ENCODE measurements at regions not wholly inside any gene's neighbourhood (a gene's known extent, or its start where the extent isn't known, plus 50 kb on each side); places are given as distances from the start of the nearest gene placed in this dataset.

- in situ Hi-C loops (cut with MboI; ENCODE audit: low pct_unique_long_range_greater_than_20kb in 2 of 9, low sequenced_read_pairs in 9 of 9, unreplicated experiment in 9 of 9), result no loop called here
- no peak overlapping the region for H3K4me3 ChIP-seq
- no peak for ATAC-seq (replicated peaks in 6 of 8)
- no peak overlapping the region for H3K27ac ChIP-seq
- no peaks in the 10 kb centered on the region for H3K4me1 ChIP-seq (replicated peaks in 1 of 2)
Measured at GRCh38 chr4:166279261-166279660, 406.2 kb downstream of the TLL1 start.

DNA sequence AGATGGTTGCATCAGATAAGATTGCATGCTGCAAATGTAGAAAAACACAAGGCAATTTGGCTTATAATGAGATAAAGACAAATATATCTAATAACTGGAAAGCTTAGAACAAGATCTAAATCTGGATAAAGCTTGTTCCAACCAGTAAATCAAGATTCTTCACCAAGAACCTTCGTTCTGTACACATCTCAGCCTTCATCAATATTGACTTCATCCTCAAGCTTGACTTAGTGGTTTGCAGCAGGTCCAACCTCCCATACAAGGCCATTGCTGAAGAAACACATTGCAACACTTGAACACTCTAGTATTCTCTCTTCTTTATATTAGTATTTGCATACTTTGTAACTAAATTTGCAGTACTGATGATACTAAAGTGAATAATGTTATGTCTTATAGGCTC, 407.6 kb downstream of the TLL1 start:
- ATAC-seq (replicated peaks in 6 of 8), result no peak
- in situ Hi-C loops (cut with MboI; ENCODE audit: low pct_unique_long_range_greater_than_20kb in 2 of 9, low sequenced_read_pairs in 9 of 9, unreplicated experiment in 9 of 9), result no loop called here
- WGBS, 10 experiments, result 0 to 71% (median 40%) methylated on average over 1 of the region's 1 CpG; no CpG with 5 or more reads in 3 of the 10 experiments
- Histone ChIP-seq H3K27ac (no peak overlapping the region), H3K4me3 (no peak overlapping the region), H3K4me1 (replicated peaks in 1 of 2) (no peaks in the 10 kb centered on the region)

DNA sequence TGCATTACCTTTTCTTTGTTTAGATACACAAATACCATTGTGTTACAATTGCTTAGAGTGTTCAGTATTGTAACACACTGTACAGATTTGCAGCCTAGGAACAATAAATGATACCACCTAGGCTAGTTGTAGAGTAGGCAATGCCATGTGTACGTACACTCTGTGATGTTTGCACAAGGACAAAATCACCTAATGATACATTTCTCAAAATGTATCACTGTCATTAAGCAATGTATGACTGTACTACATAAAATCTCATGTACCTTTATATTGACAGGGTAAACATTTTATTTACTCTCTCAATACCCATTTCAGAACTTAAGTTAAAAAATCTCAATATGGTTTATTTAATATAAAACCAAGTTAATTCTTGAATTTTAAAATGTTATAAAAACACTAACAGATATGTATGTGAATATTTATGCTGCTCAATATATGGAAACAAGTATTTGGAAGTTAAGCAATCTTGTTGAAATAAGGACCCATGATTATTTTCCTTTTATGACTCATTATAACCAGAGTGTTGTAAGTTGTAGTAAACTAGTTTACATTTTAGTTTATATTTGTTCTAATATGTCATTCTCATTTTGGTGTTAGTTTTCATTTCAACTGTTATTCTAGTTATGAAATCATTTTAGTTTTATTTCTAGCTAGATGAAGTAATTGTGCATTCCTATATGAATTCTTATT, 409.2 kb downstream of the TLL1 start:
- WGBS, 10 experiments, result 0 to 71% (median 0%) methylated on average over 1 of the region's 1 CpG; no CpG with 5 or more reads in 3 of the 10 experiments
- in situ Hi-C loops (cut with MboI; ENCODE audit: low pct_unique_long_range_greater_than_20kb in 2 of 9, low sequenced_read_pairs in 9 of 9, unreplicated experiment in 9 of 9), result no loop called here
- ATAC-seq (replicated peaks in 6 of 8), result no peak
- H3K4me3 ChIP-seq, result no peak overlapping the region
- H3K27ac ChIP-seq, result no peak overlapping the region
- no peaks in the 10 kb centered on the region for H3K4me1 ChIP-seq (replicated peaks in 1 of 2)

GRCh38 chr4:166284221-166284620, 411.2 kb downstream of the TLL1 start:
- in situ Hi-C loops (cut with MboI; ENCODE audit: low pct_unique_long_range_greater_than_20kb in 2 of 9, low sequenced_read_pairs in 9 of 9, unreplicated experiment in 9 of 9), result no loop called here
- Histone ChIP-seq H3K4me3 (no peak overlapping the region), H3K27ac (no peak overlapping the region), H3K4me1 (replicated peaks in 1 of 2) (no peaks in the 10 kb centered on the region)
- no peak for ATAC-seq (replicated peaks in 6 of 8)

- in situ Hi-C loops (cut with MboI; ENCODE audit: low pct_unique_long_range_greater_than_20kb in 2 of 9, low sequenced_read_pairs in 9 of 9, unreplicated experiment in 9 of 9), result no loop called here
- Histone ChIP-seq H3K4me1 (replicated peaks in 1 of 2) (no peaks in the 10 kb centered on the region), H3K4me3 (no peak overlapping the region), H3K27ac (no peak overlapping the region)
- peak in 1 of 8 experiments; percentile 30 for ATAC-seq (replicated peaks in 6 of 8)
- WGBS, 10 experiments, result 0 to 100% (median 54%) methylated on average over 1 to 4 of the region's 4 CpGs; no CpG with 5 or more reads in 1 of the 10 experiments
Measured at GRCh38 chr4:166290426-166290825, 417.4 kb downstream of the TLL1 start.

GRCh38 chr4:166293556-166293955, 420.5 kb downstream of the TLL1 start:
- WGBS, 10 experiments, result 0 to 100% (median 56%) methylated on average over 1 to 2 of the region's 2 CpGs
- no peak for ATAC-seq (replicated peaks in 6 of 8)
- in situ Hi-C loops (cut with MboI; ENCODE audit: low pct_unique_long_range_greater_than_20kb in 2 of 9, low sequenced_read_pairs in 9 of 9, unreplicated experiment in 9 of 9), result no loop called here
- H3K4me1 ChIP-seq (replicated peaks in 1 of 2), result no peaks in the 10 kb centered on the region
- no peak overlapping the region for H3K4me3 ChIP-seq
- no peak overlapping the region for H3K27ac ChIP-seq

DNA sequence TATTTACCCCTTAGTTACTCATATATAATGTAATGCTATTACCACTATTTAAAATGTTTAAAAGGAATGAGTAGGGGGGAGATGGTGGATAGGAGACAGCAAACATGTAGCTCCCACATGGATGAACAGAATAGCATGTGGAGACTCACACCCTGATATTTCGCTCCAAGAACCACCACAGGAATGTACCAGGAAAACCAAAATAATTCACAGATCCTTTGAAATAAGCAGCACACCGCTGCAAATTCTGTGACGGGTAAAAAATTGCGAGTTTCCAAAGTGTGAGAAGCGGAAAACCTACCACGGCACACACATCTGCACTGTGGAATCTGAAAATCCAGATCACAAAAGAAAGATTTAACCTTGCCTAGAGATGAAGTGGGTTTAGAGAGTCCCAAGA, 428.2 kb downstream of the TLL1 start:
- WGBS, 10 experiments, result 5 to 100% (median 89%) methylated on average over 1 to 6 of the region's 6 CpGs; no CpG with 5 or more reads in 3 of the 10 experiments
- H3K4me1 ChIP-seq (replicated peaks in 1 of 2), result no peaks in the 10 kb centered on the region
- ATAC-seq (replicated peaks in 6 of 8), result no peak
- H3K4me3 ChIP-seq, result no peak overlapping the region
- no peak overlapping the region for H3K27ac ChIP-seq
- in situ Hi-C loops (cut with MboI; ENCODE audit: low pct_unique_long_range_greater_than_20kb in 2 of 9, low sequenced_read_pairs in 9 of 9, unreplicated experiment in 9 of 9), result no loop called here

GRCh38 chr4:166308647-166309046, 435.6 kb downstream of the TLL1 start:
- H3K4me1 ChIP-seq (replicated peaks in 1 of 2), result peaks cover 14 to 46% of the 10 kb centered on the region in 2 donors
- in situ Hi-C loops (cut with MboI; ENCODE audit: low pct_unique_long_range_greater_than_20kb in 2 of 9, low sequenced_read_pairs in 9 of 9, unreplicated experiment in 9 of 9), result no loop called here
- 0 to 63% (median 44%) methylated on average over 1 to 4 of the region's 4 CpGs; no CpG with 5 or more reads in 4 of the 10 experiments for WGBS, 10 experiments
- H3K27ac ChIP-seq, result no peak overlapping the region
- H3K4me3 ChIP-seq, result no peak overlapping the region
- peak in 5 of 8 experiments; percentile 71 to 92 (median 82) for ATAC-seq (replicated peaks in 6 of 8)

DNA sequence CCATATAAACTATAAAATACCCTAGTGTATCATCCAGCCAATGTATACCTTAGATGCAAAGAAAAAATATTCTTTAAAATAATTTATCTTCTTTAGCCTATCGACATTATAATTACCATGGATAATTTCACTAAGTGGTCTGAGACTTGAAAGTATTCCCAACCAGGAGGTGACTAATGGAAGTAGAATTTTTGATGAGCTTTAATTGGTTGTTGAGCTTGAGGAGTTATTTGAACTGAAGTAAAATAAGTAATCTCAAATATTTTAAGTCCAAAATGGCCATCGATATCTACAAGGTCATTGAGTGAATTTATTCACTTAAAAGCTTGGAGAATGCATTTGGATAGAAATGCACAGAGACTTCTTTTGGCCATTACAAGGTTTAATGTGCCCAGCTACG, 436.2 kb downstream of the TLL1 start:
- no peak overlapping the region for H3K27ac ChIP-seq
- peak in 3 of 8 experiments; percentile 12 to 48 (median 12) for ATAC-seq (replicated peaks in 6 of 8)
- WGBS, 10 experiments, result 6 to 100% (median 75%) methylated on average over 1 to 3 of the region's 3 CpGs
- peaks cover 14 to 46% of the 10 kb centered on the region in 2 donors for H3K4me1 ChIP-seq (replicated peaks in 1 of 2)
- in situ Hi-C loops (cut with MboI; ENCODE audit: low pct_unique_long_range_greater_than_20kb in 2 of 9, low sequenced_read_pairs in 9 of 9, unreplicated experiment in 9 of 9), result no loop called here
- no peak overlapping the region for H3K4me3 ChIP-seq

GRCh38 chr4:166311169-166311568, 438.1 kb downstream of the TLL1 start:
- Histone ChIP-seq H3K4me3 (no peak overlapping the region), H3K4me1 (replicated peaks in 1 of 2) (peaks cover 14 to 47% of the 10 kb centered on the region in 2 donors), H3K27ac (peak overlapping the region in 1 of 2 donors; percentile 52)
- in situ Hi-C loops (cut with MboI; ENCODE audit: low pct_unique_long_range_greater_than_20kb in 2 of 9, low sequenced_read_pairs in 9 of 9, unreplicated experiment in 9 of 9), result no loop called here
- WGBS, 10 experiments, result 0 to 80% (median 64%) methylated on average over 1 to 2 of the region's 2 CpGs; no CpG with 5 or more reads in 5 of the 10 experiments
- ATAC-seq (replicated peaks in 6 of 8), result peak in 5 of 8 experiments; percentile 66 to 84 (median 76)

GRCh38 chr4:166312166-166312565, 439.1 kb downstream of the TLL1 start:
- no peak for ATAC-seq (replicated peaks in 6 of 8)
- H3K27ac ChIP-seq, result no peak overlapping the region
- in situ Hi-C loops (cut with MboI; ENCODE audit: low pct_unique_long_range_greater_than_20kb in 2 of 9, low sequenced_read_pairs in 9 of 9, unreplicated experiment in 9 of 9), result no loop called here
- H3K4me3 ChIP-seq, result no peak overlapping the region
- H3K4me1 ChIP-seq (replicated peaks in 1 of 2), result peaks cover 14 to 50% of the 10 kb centered on the region in 2 donors

DNA sequence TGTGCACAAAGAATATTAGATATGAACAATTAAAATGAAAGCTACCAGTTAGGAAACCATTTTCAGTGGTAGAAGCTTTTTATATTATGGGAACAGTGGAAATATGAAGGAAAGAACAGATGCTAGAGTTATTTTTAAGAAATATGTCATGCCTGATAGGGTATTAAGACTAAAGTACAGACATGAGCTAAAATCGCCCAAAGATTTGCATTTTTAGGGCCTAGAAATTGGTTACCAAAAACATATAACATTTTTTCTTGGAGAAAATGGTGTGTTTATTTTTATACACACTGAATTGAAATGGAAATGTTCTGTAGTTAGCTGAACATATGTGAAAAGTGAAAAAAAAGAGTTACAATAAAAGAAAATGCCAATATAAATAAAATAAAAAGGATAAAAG, 441.9 kb downstream of the TLL1 start:
- Histone ChIP-seq H3K27ac (no peak overlapping the region), H3K4me3 (no peak overlapping the region), H3K4me1 (replicated peaks in 1 of 2) (peaks cover 14 to 32% of the 10 kb centered on the region in 2 donors)
- ATAC-seq (replicated peaks in 6 of 8), result no peak
- in situ Hi-C loops (cut with MboI; ENCODE audit: low pct_unique_long_range_greater_than_20kb in 2 of 9, low sequenced_read_pairs in 9 of 9, unreplicated experiment in 9 of 9), result no loop called here
- WGBS, 10 experiments, result 0 to 100% (median 89%) methylated on average over 1 of the region's 1 CpG

DNA sequence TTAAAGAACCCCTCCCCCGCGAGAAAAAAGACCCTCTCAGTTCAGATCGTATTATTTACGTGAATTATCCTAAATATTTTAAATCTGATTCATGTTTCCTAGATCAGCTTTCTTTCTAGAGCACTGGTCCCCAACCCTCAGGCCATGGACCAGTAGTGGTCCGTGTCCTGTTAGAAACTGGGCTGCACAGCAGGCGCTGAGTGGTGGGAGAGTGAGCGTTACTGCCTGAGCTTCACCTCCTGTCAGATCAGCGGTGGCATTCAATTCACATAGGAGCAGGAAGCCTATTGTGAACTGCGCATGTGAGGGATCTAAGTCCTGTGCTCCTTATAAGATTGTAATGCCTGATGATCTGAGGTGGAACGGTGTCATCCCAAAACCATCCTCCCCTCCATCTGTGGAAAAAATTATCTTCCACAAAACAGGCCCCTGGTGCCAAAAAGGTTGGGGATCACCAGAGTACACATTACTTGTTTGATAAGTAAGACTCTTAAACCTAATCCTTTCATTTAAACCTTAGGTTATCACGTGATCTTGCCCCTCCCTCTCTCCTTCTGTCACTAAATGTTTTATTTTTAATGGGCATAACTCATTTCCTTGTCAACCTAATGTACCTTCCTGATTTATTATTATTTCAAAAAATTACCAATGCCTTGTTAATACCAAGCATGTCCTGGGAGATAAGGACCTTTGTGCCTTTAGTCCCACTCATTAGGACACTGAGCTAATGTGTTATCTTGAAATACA, 442.9 kb downstream of the TLL1 start:
- Histone ChIP-seq H3K27ac (no peak overlapping the region), H3K4me3 (no peak overlapping the region), H3K4me1 (replicated peaks in 1 of 2) (peaks cover 12 to 22% of the 10 kb centered on the region in 2 donors)
- ATAC-seq (replicated peaks in 6 of 8), result peak in 1 of 8 experiments; percentile 38
- in situ Hi-C loops (cut with MboI; ENCODE audit: low pct_unique_long_range_greater_than_20kb in 2 of 9, low sequenced_read_pairs in 9 of 9, unreplicated experiment in 9 of 9), result no loop called here
- WGBS, 10 experiments, result 13 to 100% (median 82%) methylated on average over 2 to 11 of the region's 11 CpGs
